GM19023 (cell line): ENCODE measurements at regions not wholly inside any gene's neighbourhood (a gene's known extent, or its start where the extent isn't known, plus 50 kb on each side); places are given as distances from the start of the nearest gene placed in this dataset.

Experiments
- ATAC-seq: cut with Tn5 transposase; IDR thresholded peaks from one replicate; pipeline ENCODE4 v1.9.1; 2021; ENCODE audit warnings: mild to moderate bottlenecking, moderate library complexity; ENCODE audit not compliant: unreplicated experiment

GRCh38 chr16:27123795-27124409 lies 57.2 kb downstream of the C16orf82 start:
- ATAC-seq: no peak

DNA sequence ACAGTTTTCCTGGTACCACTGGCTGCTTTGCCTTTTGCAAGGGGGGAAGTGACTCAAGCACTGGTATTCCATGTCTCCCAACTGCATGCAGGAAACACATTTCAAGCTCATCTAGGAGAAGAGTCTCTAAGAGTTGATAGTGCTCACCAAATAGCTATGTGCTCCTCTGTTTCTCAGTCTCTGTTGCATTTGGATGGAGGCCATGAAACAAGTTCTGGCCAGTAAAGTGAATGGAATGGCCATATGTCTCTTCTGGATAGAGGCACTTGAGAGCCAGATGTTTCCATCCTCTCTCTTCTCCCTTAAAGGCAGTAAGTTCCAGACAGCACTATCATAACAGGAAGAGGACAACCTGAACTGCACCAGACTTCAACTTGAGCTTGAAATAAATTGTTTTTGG lies 60.6 kb downstream of the C16orf82 start:
- ATAC-seq: no peak

DNA sequence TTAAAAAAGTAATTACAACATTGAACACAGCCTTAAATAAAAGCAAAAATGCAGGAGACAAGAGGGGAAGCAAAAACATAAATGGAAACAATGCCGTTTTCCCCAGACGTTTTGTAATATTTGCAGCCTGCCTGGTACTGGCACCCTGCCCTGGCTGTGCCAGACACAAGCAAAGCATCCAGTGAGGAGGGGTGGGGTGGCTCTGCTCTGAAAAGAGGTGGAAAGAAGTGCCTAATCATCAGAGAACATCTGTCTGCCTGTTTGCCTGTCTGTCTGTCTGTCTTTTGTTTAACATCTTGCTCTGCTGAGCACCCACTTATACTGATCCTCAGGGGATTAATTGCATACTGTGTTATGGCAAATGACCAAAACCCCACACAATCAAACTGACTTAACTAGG lies 62.7 kb downstream of the C16orf82 start:
- no peak for ATAC-seq

DNA sequence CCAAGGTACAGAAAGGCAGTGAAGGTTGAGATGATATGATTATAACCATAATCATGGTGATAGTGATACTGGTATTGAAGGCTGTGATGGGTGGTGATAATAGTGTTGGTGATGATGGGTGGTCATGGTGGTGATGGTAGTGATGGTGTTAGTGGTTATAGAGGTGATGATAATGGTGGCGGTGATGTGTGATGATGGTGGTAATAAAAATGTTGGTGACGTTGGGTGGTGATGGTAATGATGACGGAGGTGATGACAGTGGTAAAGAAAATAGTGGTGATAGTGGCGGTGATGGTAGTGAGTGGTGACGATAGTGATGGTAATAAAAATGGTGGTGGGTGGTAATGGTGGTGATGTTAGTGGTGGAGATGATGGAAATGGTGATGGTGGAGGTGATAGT lies 65.1 kb upstream of the KDM8 start:
- no peak for ATAC-seq

GRCh38 chr16:27145630-27146029 lies 57.7 kb upstream of the KDM8 start:
- ATAC-seq: no peak

DNA sequence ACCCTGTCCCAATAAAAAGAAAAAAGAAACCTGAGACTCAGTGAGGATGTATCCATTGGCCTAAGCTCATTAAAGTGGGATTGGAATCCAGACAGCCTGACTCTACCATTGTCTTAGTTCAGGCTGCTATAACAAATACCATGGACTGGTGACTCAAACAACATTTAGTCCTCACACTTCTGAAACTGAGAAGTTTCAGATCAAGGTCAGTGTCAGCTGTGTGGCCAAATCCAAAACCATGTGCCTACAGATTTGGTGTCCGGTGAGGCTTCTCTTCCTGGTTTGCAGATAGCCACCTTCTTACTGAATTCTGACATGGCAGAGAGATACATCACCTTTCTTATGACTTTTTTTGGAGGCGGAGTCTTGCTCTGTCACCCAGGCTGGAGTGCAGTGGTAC lies 53.3 kb upstream of the KDM8 start:
- peak; percentile 71 for ATAC-seq

DNA sequence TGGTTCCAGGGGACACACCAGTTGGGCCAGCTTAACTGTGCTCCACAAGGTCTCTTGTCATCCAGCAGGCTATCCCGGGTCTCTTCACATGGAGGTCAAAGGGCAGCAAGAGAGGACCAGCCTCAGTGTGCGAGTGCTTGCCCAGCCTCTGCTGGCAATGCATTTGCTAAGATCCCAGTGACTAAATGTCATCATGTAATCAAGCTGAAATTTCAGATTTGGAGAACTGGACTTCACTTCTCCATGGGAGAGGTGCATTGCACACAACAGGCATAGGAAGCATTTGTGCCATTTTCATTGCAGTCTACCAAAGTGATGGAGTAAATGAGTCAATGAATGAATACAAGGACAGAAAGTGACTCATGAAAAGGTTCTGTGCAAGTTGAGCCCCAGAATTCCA lies 51.2 kb upstream of the KDM8 start:
- no peak for ATAC-seq

DNA sequence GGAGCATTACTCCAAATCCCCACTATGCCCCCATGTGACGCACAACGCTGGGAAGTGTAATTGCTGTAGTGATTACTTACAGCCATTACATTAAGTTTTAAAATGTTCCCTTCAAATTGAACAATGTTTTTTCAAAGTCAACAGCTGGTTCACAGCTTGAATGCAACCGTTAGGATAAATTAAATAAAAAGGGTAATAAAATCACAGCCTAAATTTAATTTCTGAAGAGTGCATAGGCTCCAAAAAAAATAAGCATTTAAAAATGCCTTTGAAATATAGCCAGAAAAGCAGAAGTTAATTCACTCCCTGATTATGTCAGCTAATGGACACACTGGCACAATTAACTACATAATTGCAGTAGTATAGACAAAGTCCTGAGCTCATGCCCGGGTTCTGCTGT lies 50.5 kb upstream of the KDM8 start:
- no peak for ATAC-seq
